Glutamatergic neuron (in vitro differentiated cells): ENCODE measurements at regions not wholly inside any gene's neighbourhood (a gene's known extent, or its start where the extent isn't known, plus 50 kb on each side); places are given as distances from the start of the nearest gene placed in this dataset.

Experiments used
- DNase-seq: peaks from one replicate; pipeline ENCODE4 v3.0.0; 2022
- H3K27ac Mint-ChIP-seq: one replicate; pipeline ENCODE4 v1.8.0; 2020; ENCODE audit warnings: mild to moderate bottlenecking, mixed read lengths, inconsistent platforms; ENCODE audit not compliant: unreplicated experiment
- H3K27me3 Mint-ChIP-seq: one replicate; pipeline ENCODE4 v1.8.0; 2020; ENCODE audit warnings: mild to moderate bottlenecking, moderate library complexity, mixed read lengths, inconsistent platforms; ENCODE audit not compliant: unreplicated experiment
- H3K36me3 Mint-ChIP-seq: one replicate; pipeline ENCODE4 v1.8.0; 2020; ENCODE audit warnings: mild to moderate bottlenecking, mixed read lengths, inconsistent platforms; ENCODE audit not compliant: unreplicated experiment
- H3K4me1 Mint-ChIP-seq: one replicate; pipeline ENCODE4 v1.8.0; 2020; ENCODE audit warnings: mild to moderate bottlenecking, low read depth, mixed read lengths, inconsistent platforms; ENCODE audit not compliant: unreplicated experiment
- H3K4me3 Mint-ChIP-seq: one replicate; pipeline ENCODE4 v1.8.0; 2020; ENCODE audit warnings: mild to moderate bottlenecking, mixed read lengths, inconsistent platforms; ENCODE audit not compliant: unreplicated experiment
- H3K9me3 Mint-ChIP-seq: one replicate; pipeline ENCODE4 v1.8.0; 2020; ENCODE audit warnings: mild to moderate bottlenecking, moderate library complexity, mixed read lengths, inconsistent platforms; ENCODE audit not compliant: unreplicated experiment
- TF ChIP-seq, protein P1 (sequence below): fragments of 200-600 bp; sonication (generic); IDR thresholded peaks from one replicate; pipeline ENCODE4 v1.5.0; 2021; ENCODE audit not compliant: partially characterized antibody, unreplicated experiment

DNA sequence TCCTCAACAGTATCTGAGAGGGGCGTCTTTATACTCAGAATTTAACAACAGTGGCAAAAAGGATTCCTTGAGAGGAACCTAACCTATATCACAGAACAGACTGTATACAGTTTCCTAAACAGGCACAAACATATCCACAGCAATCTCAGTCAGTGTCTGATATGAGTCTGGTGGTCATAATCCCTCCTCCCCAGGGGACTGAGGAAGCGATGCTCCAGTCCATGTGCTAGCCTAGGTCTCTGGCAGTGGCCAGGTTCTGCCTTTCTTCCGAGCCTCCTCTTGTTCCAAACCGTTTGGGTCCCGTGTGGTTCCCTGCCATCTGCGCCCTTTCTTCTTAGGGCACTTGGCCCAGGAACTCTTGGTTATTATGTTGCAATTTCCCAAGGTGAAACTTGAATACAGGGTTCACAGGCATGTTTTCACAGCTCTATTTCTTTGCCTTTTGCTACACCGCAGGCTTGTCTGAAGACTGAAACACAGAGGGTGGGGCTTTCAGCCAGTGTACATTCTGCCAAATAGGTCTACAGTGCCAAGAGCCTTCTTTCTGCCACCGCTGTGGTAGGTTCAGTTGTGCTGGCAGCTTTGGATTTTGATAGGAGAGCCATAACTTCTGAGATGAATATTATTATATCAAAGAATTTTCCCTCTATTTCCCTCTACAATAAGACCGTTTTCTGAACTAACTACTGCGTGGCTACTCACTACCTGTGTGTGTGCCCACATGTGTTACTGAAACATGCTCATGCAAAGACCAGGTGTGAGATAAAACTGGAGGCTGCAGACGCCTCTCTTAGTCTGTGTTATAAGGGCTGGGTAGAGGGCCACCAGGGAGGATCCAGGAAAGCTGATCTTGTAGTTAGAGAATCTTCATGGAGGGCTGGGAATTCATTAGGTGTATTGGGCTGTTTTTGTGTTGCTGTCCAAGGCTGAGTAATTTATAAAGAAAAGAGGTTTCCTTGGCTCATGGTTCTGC is 75.0 kb upstream of the HAAO start:
- peaks cover 3% of the 10 kb centered on the region for H3K9me3 Mint-ChIP-seq
- H3K4me3 Mint-ChIP-seq: no peak overlapping the region
- H3K4me1 Mint-ChIP-seq: no peaks in the 10 kb centered on the region
- TF ChIP-seq, protein P1, sequence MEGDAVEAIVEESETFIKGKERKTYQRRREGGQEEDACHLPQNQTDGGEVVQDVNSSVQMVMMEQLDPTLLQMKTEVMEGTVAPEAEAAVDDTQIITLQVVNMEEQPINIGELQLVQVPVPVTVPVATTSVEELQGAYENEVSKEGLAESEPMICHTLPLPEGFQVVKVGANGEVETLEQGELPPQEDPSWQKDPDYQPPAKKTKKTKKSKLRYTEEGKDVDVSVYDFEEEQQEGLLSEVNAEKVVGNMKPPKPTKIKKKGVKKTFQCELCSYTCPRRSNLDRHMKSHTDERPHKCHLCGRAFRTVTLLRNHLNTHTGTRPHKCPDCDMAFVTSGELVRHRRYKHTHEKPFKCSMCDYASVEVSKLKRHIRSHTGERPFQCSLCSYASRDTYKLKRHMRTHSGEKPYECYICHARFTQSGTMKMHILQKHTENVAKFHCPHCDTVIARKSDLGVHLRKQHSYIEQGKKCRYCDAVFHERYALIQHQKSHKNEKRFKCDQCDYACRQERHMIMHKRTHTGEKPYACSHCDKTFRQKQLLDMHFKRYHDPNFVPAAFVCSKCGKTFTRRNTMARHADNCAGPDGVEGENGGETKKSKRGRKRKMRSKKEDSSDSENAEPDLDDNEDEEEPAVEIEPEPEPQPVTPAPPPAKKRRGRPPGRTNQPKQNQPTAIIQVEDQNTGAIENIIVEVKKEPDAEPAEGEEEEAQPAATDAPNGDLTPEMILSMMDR: no peak
- H3K36me3 Mint-ChIP-seq: peaks cover 13% of the 10 kb centered on the region
- H3K27me3 Mint-ChIP-seq: peaks cover 2% of the 10 kb centered on the region
- H3K27ac Mint-ChIP-seq: no peak overlapping the region
- DNase-seq: no peak

DNA sequence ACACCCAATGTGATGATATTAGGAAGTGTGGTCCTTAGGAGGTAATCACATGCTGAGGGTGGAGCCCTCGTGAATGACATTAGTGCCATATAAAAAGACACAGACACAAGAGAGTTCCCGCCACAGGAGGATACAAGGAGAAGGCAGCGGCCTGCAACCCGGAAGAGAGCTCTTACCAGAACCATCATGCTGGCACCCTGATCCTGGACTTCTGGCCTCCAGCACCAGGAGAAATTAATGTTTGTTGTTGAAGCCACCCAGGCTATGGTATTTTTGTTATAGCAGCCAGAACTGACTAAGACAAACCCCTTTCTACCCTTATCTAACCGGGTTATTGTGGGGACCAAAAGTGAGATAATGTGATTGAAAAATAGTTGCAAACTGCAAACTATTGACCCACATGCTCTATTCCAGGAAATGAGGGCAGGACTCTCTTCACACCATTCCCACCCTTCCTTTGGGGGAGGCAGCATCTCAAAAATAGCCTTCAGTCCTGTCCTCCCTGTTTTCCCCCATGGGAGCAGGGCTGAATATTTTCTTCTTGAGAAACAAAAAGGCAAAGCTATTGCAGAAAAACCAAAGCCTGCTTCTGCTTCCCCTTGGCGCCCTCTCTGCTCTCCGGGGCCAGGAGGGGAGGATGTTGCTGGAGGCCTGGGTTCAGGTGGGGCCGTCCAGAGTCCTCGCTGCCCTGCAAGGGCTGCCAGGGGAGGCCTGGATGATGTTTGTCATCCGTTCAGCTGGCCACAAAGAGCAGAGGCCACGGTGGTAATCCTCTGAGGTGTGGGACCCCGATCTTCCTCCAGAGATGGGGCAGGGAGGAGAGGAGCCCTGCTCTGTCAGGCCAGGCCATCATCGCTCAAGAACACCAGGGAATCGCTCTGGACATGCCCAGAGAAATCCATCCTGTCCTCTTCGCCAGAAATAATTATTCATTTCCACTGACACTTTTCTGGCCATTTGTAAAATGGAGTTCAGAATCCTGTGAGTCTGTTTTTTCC is 73.8 kb upstream of the HAAO start:
- H3K27ac Mint-ChIP-seq: no peak overlapping the region
- no peak for DNase-seq
- H3K4me1 Mint-ChIP-seq: no peaks in the 10 kb centered on the region
- H3K4me3 Mint-ChIP-seq: no peak overlapping the region
- peaks cover 13% of the 10 kb centered on the region for H3K36me3 Mint-ChIP-seq
- peaks cover 2% of the 10 kb centered on the region for H3K27me3 Mint-ChIP-seq
- peaks cover 3% of the 10 kb centered on the region for H3K9me3 Mint-ChIP-seq
- TF ChIP-seq, protein P1: no peak

DNA sequence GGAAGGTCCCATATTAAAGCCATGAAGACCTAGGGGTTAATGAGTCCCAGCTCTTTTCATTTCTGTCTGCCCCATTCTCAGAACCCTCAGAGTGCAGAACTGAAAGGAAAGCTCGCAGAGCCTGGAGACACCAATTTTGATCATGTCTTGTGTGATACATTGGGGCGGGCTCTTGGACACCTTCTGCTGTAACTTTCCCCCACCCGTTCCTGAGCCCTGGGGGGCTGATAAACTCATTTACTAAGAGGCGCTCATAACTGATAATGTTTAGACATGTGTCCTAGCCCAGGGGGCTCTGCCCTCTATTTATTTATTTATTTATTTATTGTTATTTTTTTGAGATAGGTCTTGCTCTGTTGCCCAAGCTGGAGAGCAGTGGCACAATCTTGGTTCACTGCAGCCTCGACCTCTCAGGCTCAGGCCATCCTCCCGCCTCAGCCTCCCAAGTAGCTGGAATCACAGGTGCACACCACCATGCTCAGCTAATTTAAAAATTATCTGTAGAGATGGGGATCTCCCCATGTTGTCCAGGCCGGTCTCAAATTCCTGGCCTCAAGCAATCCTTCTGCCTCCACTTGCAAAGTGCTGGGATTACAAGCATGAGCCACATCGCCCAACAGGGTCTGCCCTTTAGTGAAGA is 72.4 kb upstream of the HAAO start:
- peaks cover 2% of the 10 kb centered on the region for H3K27me3 Mint-ChIP-seq
- no peaks in the 10 kb centered on the region for H3K4me1 Mint-ChIP-seq
- no peak overlapping the region for H3K27ac Mint-ChIP-seq
- H3K9me3 Mint-ChIP-seq: peaks cover 3% of the 10 kb centered on the region
- H3K4me3 Mint-ChIP-seq: no peak overlapping the region
- no peak for DNase-seq
- peaks cover 13% of the 10 kb centered on the region for H3K36me3 Mint-ChIP-seq
- TF ChIP-seq, protein P1: no peak

DNA sequence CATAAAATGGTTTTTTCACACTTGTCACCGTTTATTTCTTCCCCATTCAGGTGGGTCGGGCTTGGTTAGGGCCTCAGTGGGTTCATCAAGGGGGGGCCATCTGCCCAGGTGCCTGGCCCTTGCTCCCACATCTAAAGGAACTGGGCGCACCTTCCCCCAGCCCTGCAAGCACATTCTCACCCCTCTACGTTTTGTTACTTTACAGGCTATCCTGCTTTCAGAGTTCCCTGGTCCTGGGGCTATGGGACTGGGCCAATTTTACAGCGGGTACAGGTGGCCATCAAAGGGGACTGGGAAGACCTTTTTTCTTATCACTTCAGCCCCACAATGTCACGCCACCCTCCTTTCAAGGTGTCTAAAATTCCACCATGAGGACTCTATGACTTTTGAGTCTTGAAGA is 71.8 kb upstream of the HAAO start:
- peaks cover 13% of the 10 kb centered on the region for H3K36me3 Mint-ChIP-seq
- H3K4me1 Mint-ChIP-seq: no peaks in the 10 kb centered on the region
- H3K4me3 Mint-ChIP-seq: no peak overlapping the region
- no peak for DNase-seq
- peaks cover 3% of the 10 kb centered on the region for H3K9me3 Mint-ChIP-seq
- TF ChIP-seq, protein P1: no peak
- H3K27me3 Mint-ChIP-seq: peaks cover 2% of the 10 kb centered on the region
- no peak overlapping the region for H3K27ac Mint-ChIP-seq
